NCI-H2029 treated with DMSO at 0.1 percent for 48 hours (cell line): ENCODE measurements at regions not wholly inside any gene's neighbourhood (a gene's known extent, or its start where the extent isn't known, plus 50 kb on each side); places are given as distances from the start of the nearest gene placed in this dataset.
"Not testable (repeated sequence)": the region's sequence is repeated elsewhere in the genome, so short reads cannot be mapped to it uniquely, and the experiment has no call there.

ENCODE experiments used
- DNase-seq: peaks from one replicate; lab custom pipeline; 2025; lab: John Stamatoyannopoulos, UW

- DNase-seq = no peak
Observed at GRCh38 chr22:48494256-48494967, 1333.3 kb downstream of the BRD1 start.

GRCh38 chr22:48493733-48494132, 1333.9 kb downstream of the BRD1 start:
- no peak for DNase-seq

GRCh38 chr22:48492366-48493320, 1335.0 kb downstream of the BRD1 start:
- peak; percentile 58 for DNase-seq

- DNase-seq = peak; percentile 8
Observed at GRCh38 chr22:48491451-48491941, 1336.2 kb downstream of the BRD1 start.

- DNase-seq = peak; percentile 9
Observed at GRCh38 chr22:48490500-48491411, 1336.9 kb downstream of the BRD1 start.

GRCh38 chr22:48489551-48490499, 1337.8 kb downstream of the BRD1 start:
- no peak for DNase-seq

- DNase-seq = no peak
Observed at GRCh38 chr22:48488611-48489511, 1338.8 kb downstream of the BRD1 start.

GRCh38 chr22:48488149-48488551, 1339.5 kb downstream of the BRD1 start:
- DNase-seq = no peak

- DNase-seq = no peak
Observed at GRCh38 chr22:48486558-48486957, 1341.1 kb downstream of the BRD1 start.

- no peak for DNase-seq
Observed at GRCh38 chr22:48486134-48486532, 1341.5 kb downstream of the BRD1 start.

- no peak for DNase-seq
Observed at GRCh38 chr22:48485149-48486133, 1342.2 kb downstream of the BRD1 start.

GRCh38 chr22:48483764-48484528, 1343.7 kb downstream of the BRD1 start:
- no peak for DNase-seq

- peak; percentile 61 for DNase-seq
Observed at GRCh38 chr22:48482771-48483170, 1344.9 kb downstream of the BRD1 start.

GRCh38 chr22:48482198-48482597, 1345.5 kb downstream of the BRD1 start:
- DNase-seq = not testable (repeated sequence)

GRCh38 chr22:48481748-48482147, 1345.9 kb downstream of the BRD1 start:
- DNase-seq = no peak

GRCh38 chr22:48478529-48479265, 1349.0 kb downstream of the BRD1 start:
- DNase-seq = no peak

GRCh38 chr22:48478124-48478523, 1349.5 kb downstream of the BRD1 start:
- DNase-seq = no peak
